ENCODE measurements at regions not wholly inside any gene's neighbourhood (a gene's known extent, or its start where the extent isn't known, plus 50 kb on each side); places are given as distances from the start of the nearest gene placed in this dataset.
"Not testable (repeated sequence)": the region's sequence is repeated elsewhere in the genome, so short reads cannot be mapped to it uniquely, and the experiment has no call there.

- 86% methylated on average over 13 of the region's 21 CpGs; no CpG with 5 or more reads in 1 of the 2 experiments for WGBS, 2 experiments (ENCODE audit: extremely low coverage in 1 of 2, insufficient coverage in 1 of 2, insufficient read length in 1 of 2, insufficient replicate concordance in 2 of 2, low coverage in 1 of 2, low lambda C conversion rate in 2 of 2, missing lambda C conversion rate in 1 of 2)
- H2BK120ac ChIP-seq (replicated peaks; ENCODE audit: low read depth, low read length); H2AFZ ChIP-seq (ENCODE audit: low read length); H3K23ac ChIP-seq (ENCODE audit: insufficient read length); H3K14ac ChIP-seq (ENCODE audit: insufficient read length); H3K9ac ChIP-seq (replicated peaks in 1 of 4; ENCODE audit: extremely low read depth in 1 of 4, low read depth in 3 of 4, low read length in 3 of 4); FAIRE-seq; H3K23me2 ChIP-seq (ENCODE audit: low read depth, low read length); H3K27me3 ChIP-seq (replicated peaks in 1 of 4; ENCODE audit: control insufficient read depth in 3 of 4, extremely low read depth in 1 of 4, insufficient read depth in 3 of 4, low read length in 3 of 4); H3K56ac ChIP-seq (replicated peaks; ENCODE audit: insufficient read length, low read depth, low read length); CTCF ChIA-PET (ENCODE audit: partially characterized antibody); H2BK20ac ChIP-seq (ENCODE audit: low read length); H3K4me3 ChIP-seq (ENCODE audit: extremely low read depth in 1 of 4, insufficient read depth in 2 of 4, low read depth in 3 of 4, low read length in 4 of 4); H2AK5ac ChIP-seq (ENCODE audit: low read depth, low read length); H3K18ac ChIP-seq (ENCODE audit: extremely low read depth, low read length); H2BK15ac ChIP-seq (ENCODE audit: low read length); H2BK5ac ChIP-seq (ENCODE audit: low read depth, low read length); H3K27ac ChIP-seq (ENCODE audit: low read depth, low read length); H3K4me1 ChIP-seq (replicated peaks in 1 of 4; ENCODE audit: control insufficient read depth in 3 of 4, insufficient read depth in 4 of 4, low read length in 3 of 4); H4K91ac ChIP-seq (replicated peaks; ENCODE audit: insufficient read length, low read length); POLR2A ChIA-PET (ENCODE audit: partially characterized antibody); H3K4me2 ChIP-seq (ENCODE audit: insufficient read depth in 1 of 2, low read depth in 2 of 2, low read length in 2 of 2); H3K79me2 ChIP-seq (ENCODE audit: control insufficient read depth in 1 of 2, insufficient read depth in 2 of 2, low read length in 2 of 2); H4K8ac ChIP-seq (ENCODE audit: extremely low read depth, insufficient read depth, low read length); H3K4ac ChIP-seq (replicated peaks; ENCODE audit: insufficient read length, low read depth, low read length); H3K79me1 ChIP-seq (ENCODE audit: low read depth, low read length); H2BK12ac ChIP-seq (ENCODE audit: low read depth, low read length); H3K36me3 ChIP-seq (ENCODE audit: control insufficient read depth in 2 of 4, insufficient read depth in 4 of 4, low read length in 3 of 4); H4K20me1 ChIP-seq (replicated peaks in 1 of 2; ENCODE audit: control insufficient read depth in 1 of 2, insufficient read depth in 2 of 2, low read length in 2 of 2); H4K5ac ChIP-seq (ENCODE audit: insufficient read length, low read depth, low read length): not testable (repeated sequence)
- peak in 1 of 2 experiments; percentile 33 for DNase-seq (ENCODE audit: low read depth in 1 of 2, low spot score in 2 of 2)
- H3K9me3 ChIP-seq (ENCODE audit: insufficient read depth in 2 of 2, low read depth in 1 of 2, low read length in 1 of 2), result peaks cover 0 to 14% of the 10 kb centered on the region in 2 experiments; a peak in 2 of 4 replicates
These were observed 3698.6 kb upstream of the OR11H1 start for GRCh38 chr22:11829426-11829825.
